OCI-LY1 (cell line): ENCODE measurements at regions not wholly inside any gene's neighbourhood (a gene's known extent, or its start where the extent isn't known, plus 50 kb on each side); places are given as distances from the start of the nearest gene placed in this dataset.

Experiments
- CTCF ChIP-seq: fragments of 200-600 bp; sonication (generic), shearing (Covaris generic); IDR thresholded peaks from 2 replicates; pipeline ENCODE4 v1.5.1; 2017; ENCODE audit warnings: mild to moderate bottlenecking, antibody characterized with exemption, low read length, moderate library complexity, mixed read lengths
- EZH2 ChIP-seq: fragments of 200-600 bp; sonication (generic), shearing (Covaris generic); IDR thresholded peaks from 2 replicates; pipeline ENCODE4 v1.8.0; 2017; ENCODE audit warnings: borderline replicate concordance, mixed run types, mild to moderate bottlenecking, antibody characterized with exemption, low read length, moderate library complexity, mixed read lengths

- TF ChIP-seq CTCF (no peak), EZH2 (no peak)
Observed at GRCh38 chr3:30129765-30130164, 476.6 kb upstream of the TGFBR2 start.
